Uterus (tissue), 2 donors: ENCODE measurements at regions not wholly inside any gene's neighbourhood (a gene's known extent, or its start where the extent isn't known, plus 50 kb on each side); places are given as distances from the start of the nearest gene placed in this dataset.

Experiments
- POLR2A ChIP-seq, 2 donors: fragments of 450-650 bp; IDR thresholded peaks; one replicate each; pipeline ENCODE4 v1.6.1; 2016; ENCODE audit warnings: antibody characterized with exemption in 2 of 2, mild to moderate bottlenecking in 1 of 2, moderate library complexity in 1 of 2
- TF ChIP-seq, protein P1 (sequence below), 4 experiments: fragments of 200-600 bp in 2 of 4; fragments of 450-650 bp in 2 of 4; sonication (generic) in 2 of 4; IDR thresholded peaks; one replicate each; pipeline ENCODE4 v1.5.1; 2016 to 2019; ENCODE audit warnings: antibody characterized with exemption in 4 of 4, mild to moderate bottlenecking in 2 of 4, moderate library complexity in 1 of 4

DNA sequence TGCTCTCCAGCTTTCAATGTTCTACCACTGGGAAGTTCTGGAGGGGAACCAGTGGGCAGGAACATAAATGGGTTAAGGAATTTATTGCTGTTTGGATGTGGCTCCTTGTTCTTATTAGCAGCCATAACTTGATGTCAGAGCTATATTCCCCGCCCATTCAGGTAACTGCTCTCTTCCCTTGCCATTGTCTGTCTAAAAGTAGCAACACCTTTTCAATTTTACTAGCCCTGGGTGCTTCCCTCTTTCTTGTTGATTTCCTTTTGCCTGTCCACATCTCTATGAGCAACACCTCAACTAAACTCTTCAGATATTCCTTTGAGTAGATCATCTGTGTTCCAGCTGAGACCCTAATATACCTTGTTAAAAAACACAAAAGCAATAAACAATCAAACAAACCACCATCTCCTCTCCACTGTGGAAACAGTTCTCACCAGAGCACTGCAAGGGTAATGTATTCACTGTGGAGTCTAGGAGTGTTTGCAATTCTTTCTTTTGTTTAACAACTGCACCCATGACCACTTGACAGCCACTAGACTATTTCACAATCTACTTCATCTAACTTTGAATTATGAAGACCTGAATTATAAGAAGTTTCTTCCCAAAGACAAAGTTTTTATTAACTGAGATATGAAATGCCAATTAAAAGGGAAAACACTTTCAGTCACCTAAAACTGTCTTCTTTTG is 436.7 kb downstream of the IPMK start:
- TF ChIP-seq, protein P1, sequence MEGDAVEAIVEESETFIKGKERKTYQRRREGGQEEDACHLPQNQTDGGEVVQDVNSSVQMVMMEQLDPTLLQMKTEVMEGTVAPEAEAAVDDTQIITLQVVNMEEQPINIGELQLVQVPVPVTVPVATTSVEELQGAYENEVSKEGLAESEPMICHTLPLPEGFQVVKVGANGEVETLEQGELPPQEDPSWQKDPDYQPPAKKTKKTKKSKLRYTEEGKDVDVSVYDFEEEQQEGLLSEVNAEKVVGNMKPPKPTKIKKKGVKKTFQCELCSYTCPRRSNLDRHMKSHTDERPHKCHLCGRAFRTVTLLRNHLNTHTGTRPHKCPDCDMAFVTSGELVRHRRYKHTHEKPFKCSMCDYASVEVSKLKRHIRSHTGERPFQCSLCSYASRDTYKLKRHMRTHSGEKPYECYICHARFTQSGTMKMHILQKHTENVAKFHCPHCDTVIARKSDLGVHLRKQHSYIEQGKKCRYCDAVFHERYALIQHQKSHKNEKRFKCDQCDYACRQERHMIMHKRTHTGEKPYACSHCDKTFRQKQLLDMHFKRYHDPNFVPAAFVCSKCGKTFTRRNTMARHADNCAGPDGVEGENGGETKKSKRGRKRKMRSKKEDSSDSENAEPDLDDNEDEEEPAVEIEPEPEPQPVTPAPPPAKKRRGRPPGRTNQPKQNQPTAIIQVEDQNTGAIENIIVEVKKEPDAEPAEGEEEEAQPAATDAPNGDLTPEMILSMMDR (IDR thresholded peaks at IDR 0.05) = no peak
- no peak for TF ChIP-seq POLR2A (IDR thresholded peaks at IDR 0.05)
